Fibroblast of villous mesenchyme (primary cell): ENCODE measurements at regions not wholly inside any gene's neighbourhood (a gene's known extent, or its start where the extent isn't known, plus 50 kb on each side); places are given as distances from the start of the nearest gene placed in this dataset.

ENCODE experiments used
- DNase-seq: peaks from one replicate; pipeline ENCODE4 v3.0.0-alpha.2; 2010; ENCODE audit warnings: low read depth
- H3K4me3 ChIP-seq: 2 replicates; pipeline ENCODE4 v1.5.1; 2011; ENCODE audit warnings: low read depth, mild to moderate bottlenecking, low read length
- CTCF ChIP-seq: IDR thresholded peaks from 2 replicates; pipeline ENCODE4 v1.5.1; 2012; ENCODE audit warnings: low read depth, mild to moderate bottlenecking, low read length; ENCODE audit not compliant: insufficient read depth

GRCh38 chr19:29404951-29405727 lies 120.7 kb upstream of the VSTM2B start:
- no peak for TF ChIP-seq CTCF
- no peak for DNase-seq
- H3K4me3 ChIP-seq: no peak overlapping the region

GRCh38 chr19:29405728-29405995 lies 120.1 kb upstream of the VSTM2B start:
- DNase-seq: no peak
- no peak overlapping the region for H3K4me3 ChIP-seq
- no peak for TF ChIP-seq CTCF

- DNase-seq: no peak
- H3K4me3 ChIP-seq: no peak overlapping the region
- TF ChIP-seq CTCF: no peak
These were observed 116.5 kb upstream of the VSTM2B start for GRCh38 chr19:29409076-29409862.

- H3K4me3 ChIP-seq: no peak overlapping the region
- DNase-seq: no peak
- no peak for TF ChIP-seq CTCF
These were observed 115.2 kb upstream of the VSTM2B start for GRCh38 chr19:29410601-29411000.

GRCh38 chr19:29411113-29411581 lies 114.6 kb upstream of the VSTM2B start:
- no peak for DNase-seq
- no peak for TF ChIP-seq CTCF
- H3K4me3 ChIP-seq: no peak overlapping the region

- no peak overlapping the region for H3K4me3 ChIP-seq
- TF ChIP-seq CTCF: no peak
- no peak for DNase-seq
These were observed 112.4 kb upstream of the VSTM2B start for GRCh38 chr19:29413435-29413834.
